Neural progenitor cell (in vitro differentiated cells): ENCODE measurements at regions not wholly inside any gene's neighbourhood (a gene's known extent, or its start where the extent isn't known, plus 50 kb on each side); places are given as distances from the start of the nearest gene placed in this dataset.

Source experiments
- CTCF ChIP-seq: fragments of 200-600 bp; sonication (generic); IDR thresholded peaks from 2 replicates; pipeline ENCODE4 v1.5.1; 2017; ENCODE audit warnings: antibody characterized with exemption, mild to moderate bottlenecking
- EZH2phosphoT487 ChIP-seq: fragments of 200-600 bp; sonication (generic); IDR thresholded peaks from 2 replicates; pipeline ENCODE4 v1.6.1; 2017; ENCODE audit warnings: antibody characterized with exemption

- no peak for TF ChIP-seq CTCF
- TF ChIP-seq EZH2phosphoT487 = no peak
Measured at GRCh38 chr2:66915237-66915636, 480.3 kb downstream of the MEIS1 start.
